Liver (tissue), 3 donors: ENCODE measurements at regions not wholly inside any gene's neighbourhood (a gene's known extent, or its start where the extent isn't known, plus 50 kb on each side); places are given as distances from the start of the nearest gene placed in this dataset.

Experiments
- CTCF ChIP-seq: fragments of 150-350 bp; IDR thresholded peaks from 2 replicates; pipeline ENCODE4 v1.5.1; 2017; ENCODE audit warnings: improper control_type of control experiment, low read depth, low read length; ENCODE audit not compliant: missing input control
- RAD21 ChIP-seq, 2 donors: IDR thresholded peaks; 2 replicates each; pipeline ENCODE4 v1.6.1; 2016; ENCODE audit warnings: antibody characterized with exemption in 2 of 2, mild to moderate bottlenecking in 2 of 2
- TF ChIP-seq, protein P1 (sequence below): IDR thresholded peaks from 2 replicates; pipeline ENCODE4 v1.6.1; 2016; ENCODE audit warnings: antibody characterized with exemption
- donor health status: healthy.
- donor health status: healthy.

DNA sequence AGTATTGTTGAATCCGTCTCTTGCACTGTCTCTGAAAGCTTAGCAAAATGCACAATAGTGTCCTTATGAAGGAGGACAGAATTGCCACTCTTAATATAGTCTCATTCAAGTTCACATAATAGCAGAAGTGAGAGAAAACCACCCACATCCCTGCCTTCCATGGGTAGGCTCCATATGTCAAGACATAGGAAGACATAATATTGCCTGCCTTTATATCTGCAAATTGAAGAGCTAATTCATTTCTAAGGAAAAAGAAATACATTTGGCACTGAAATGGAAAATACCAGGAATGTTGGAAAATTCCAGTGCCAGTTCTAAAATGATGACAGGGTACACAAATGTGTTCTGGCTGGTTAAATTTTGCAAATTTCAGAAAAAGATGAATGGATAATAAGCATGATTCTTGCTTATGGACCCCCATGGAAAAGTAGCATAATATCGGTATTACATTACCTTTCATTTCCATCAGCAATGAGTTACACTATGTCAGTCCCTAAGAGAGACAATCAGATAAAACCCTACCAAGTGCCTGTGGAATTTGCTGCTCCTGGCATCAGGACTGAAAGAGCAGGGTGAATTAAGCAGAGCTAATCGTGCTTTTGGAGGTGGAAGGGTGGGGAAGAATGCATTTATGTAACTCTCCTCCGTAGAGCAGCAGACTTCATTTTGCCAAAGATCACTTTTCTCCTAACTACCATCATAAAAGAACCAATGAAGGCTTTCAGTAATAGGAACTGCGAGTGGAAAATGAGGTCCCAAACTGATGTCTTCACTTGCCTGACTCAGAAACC is 312.6 kb downstream of the FGFR2 start:
- TF ChIP-seq CTCF (no peak), RAD21 (IDR thresholded peaks at IDR 0.05) (no peak)
- TF ChIP-seq, protein P1, sequence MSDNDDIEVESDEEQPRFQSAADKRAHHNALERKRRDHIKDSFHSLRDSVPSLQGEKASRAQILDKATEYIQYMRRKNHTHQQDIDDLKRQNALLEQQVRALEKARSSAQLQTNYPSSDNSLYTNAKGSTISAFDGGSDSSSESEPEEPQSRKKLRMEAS, result no peak
